ENCODE measurements at regions not wholly inside any gene's neighbourhood (a gene's known extent, or its start where the extent isn't known, plus 50 kb on each side); places are given as distances from the start of the nearest gene placed in this dataset.

DNA sequence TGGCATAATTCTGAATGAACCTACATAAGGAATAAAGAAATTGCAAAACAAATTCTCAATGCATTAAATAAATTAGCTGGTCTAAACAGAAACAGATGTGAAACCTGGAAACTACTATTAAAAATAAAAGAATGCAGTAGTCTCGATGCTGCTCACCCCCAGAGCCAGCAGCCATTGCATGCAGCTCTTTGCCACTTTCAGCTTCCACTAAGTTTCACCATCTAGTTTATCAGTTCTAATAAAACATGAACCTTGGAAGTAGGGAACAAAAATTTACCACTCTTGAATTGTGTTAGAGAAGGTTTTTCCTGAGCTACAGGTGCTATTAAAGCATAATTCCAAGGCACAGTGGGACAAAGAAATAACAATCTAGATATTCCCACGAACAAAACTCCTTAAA, 239.4 kb upstream of the HSFY2 start:
- TF ChIP-seq, protein P1, sequence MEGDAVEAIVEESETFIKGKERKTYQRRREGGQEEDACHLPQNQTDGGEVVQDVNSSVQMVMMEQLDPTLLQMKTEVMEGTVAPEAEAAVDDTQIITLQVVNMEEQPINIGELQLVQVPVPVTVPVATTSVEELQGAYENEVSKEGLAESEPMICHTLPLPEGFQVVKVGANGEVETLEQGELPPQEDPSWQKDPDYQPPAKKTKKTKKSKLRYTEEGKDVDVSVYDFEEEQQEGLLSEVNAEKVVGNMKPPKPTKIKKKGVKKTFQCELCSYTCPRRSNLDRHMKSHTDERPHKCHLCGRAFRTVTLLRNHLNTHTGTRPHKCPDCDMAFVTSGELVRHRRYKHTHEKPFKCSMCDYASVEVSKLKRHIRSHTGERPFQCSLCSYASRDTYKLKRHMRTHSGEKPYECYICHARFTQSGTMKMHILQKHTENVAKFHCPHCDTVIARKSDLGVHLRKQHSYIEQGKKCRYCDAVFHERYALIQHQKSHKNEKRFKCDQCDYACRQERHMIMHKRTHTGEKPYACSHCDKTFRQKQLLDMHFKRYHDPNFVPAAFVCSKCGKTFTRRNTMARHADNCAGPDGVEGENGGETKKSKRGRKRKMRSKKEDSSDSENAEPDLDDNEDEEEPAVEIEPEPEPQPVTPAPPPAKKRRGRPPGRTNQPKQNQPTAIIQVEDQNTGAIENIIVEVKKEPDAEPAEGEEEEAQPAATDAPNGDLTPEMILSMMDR (IDR thresholded peaks at IDR 0.05), result no peak
- no peak for TF ChIP-seq POLR2A (IDR thresholded peaks at IDR 0.05)
